SJCRH30 (cell line): ENCODE measurements at regions not wholly inside any gene's neighbourhood (a gene's known extent, or its start where the extent isn't known, plus 50 kb on each side); places are given as distances from the start of the nearest gene placed in this dataset.

Experiments used
- DNase-seq, 2 experiments: peaks; one replicate each; pipeline ENCODE4 v3.0.0-alpha.2; 2015 to 2020
- H3K27ac ChIP-seq: fragments of 250-450 bp; sonication (Bioruptor Pico); 2 replicates; pipeline ENCODE4 v1.5.1; 2020; ENCODE audit warnings: mild to moderate bottlenecking, moderate library complexity
- H3K27me3 ChIP-seq: fragments of 250-450 bp; sonication (Bioruptor Pico); 2 replicates; pipeline ENCODE4 v1.5.1; 2020; ENCODE audit warnings: mild to moderate bottlenecking, moderate library complexity
- H3K36me3 ChIP-seq: fragments of 250-450 bp; sonication (Bioruptor Pico); 2 replicates; pipeline ENCODE4 v1.5.1; 2020; ENCODE audit warnings: mild to moderate bottlenecking, moderate library complexity
- H3K4me1 ChIP-seq: fragments of 250-450 bp; sonication (Bioruptor Pico); 2 replicates; pipeline ENCODE4 v1.5.1; 2020; ENCODE audit warnings: mild to moderate bottlenecking, moderate library complexity
- H3K4me3 ChIP-seq: fragments of 250-450 bp; sonication (Bioruptor Pico); 2 replicates; pipeline ENCODE4 v1.5.1; 2020; ENCODE audit warnings: mild to moderate bottlenecking, moderate library complexity
- H3K9me3 ChIP-seq: fragments of 250-450 bp; sonication (Bioruptor Pico); replicated peaks from 2 replicates; pipeline ENCODE4 v1.5.1; 2020; ENCODE audit warnings: mild to moderate bottlenecking, moderate library complexity

DNA sequence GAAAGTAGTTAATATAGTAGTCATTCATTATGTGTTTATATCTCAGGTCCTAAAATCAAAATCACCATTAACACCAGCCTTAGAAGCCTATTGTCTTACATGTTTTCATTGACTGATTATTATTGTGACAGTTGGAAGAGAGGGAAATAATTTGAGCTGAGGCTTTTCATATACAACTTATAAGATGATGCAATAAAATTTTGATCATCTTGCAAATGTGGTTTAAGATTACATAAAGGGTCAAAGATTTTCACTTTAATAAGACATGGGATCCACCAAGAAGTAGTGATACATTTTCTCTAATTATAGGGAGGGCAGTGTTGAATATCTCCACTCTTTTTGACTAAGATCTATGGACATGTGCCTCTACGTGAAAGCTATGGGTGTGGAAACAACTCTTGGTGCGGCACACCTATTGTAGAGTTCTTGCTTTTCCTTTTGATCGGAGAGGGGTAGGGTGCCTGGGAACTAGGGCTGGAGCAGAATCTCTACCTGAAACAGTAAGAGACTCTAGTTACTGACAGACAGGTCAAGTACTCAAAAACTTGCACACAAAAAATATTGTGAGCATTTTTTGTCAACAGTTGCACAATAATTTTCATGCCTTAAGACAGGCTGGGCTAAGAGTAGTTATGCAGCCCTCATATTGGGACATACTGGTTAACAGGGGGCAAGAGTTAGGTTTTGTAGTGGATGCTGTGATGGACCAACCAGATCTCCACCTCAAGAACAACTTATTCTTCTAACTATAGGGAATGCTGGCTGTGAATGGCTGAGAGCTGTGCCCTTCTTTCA, 139.3 kb upstream of the FST start:
- Histone ChIP-seq H3K36me3 (no peaks in the 10 kb centered on the region), H3K4me1 (peaks cover 35% of the 10 kb centered on the region), H3K27ac (peak overlapping the region; percentile 74), H3K9me3 (no peaks in the 10 kb centered on the region), H3K27me3 (no peaks in the 10 kb centered on the region), H3K4me3 (no peak overlapping the region)
- no peak for DNase-seq

DNA sequence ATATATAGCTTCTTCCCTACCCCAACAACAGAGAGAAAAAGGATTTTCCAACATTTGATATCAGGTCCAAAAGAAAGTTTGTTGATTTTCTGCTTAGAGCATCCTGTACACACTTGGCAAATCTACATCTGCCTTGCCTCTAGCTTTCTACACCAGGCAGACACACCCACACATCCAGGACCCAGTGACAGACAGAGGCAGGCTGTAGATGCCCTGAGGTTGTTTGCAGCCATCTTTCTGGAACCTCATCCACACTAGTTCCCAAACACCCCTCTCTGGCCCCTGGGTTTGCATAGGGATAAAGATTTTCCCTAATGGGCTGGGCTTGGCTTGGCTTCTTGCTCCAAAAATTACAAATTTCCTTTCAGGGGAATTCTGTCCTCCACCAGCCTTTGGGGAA, 138.2 kb upstream of the FST start:
- Histone ChIP-seq H3K4me1 (peaks cover 35% of the 10 kb centered on the region), H3K27ac (no peak overlapping the region), H3K9me3 (no peaks in the 10 kb centered on the region), H3K36me3 (no peaks in the 10 kb centered on the region), H3K4me3 (no peak overlapping the region), H3K27me3 (no peaks in the 10 kb centered on the region)
- DNase-seq = peak; percentile 51 to 73

DNA sequence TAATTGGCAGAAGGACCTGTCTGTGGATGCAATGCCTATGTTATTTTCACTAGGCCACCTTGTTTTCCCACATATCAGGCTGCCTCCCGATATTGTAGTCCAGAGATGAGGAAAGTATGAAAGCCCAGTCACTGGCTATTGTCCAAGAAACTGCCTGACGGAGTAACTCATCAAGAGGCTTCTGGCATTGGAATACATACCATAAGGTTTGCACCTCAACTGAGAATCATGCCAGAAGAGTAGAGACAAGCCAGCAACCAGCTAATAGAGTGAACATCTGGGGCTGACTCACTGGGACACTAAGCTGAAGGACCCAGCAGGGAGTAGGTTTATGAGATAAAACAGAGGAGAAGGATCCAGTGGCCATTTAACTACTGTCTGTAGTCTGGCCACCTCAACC, 137.2 kb upstream of the FST start:
- Histone ChIP-seq H3K27me3 (no peaks in the 10 kb centered on the region), H3K4me1 (peaks cover 35% of the 10 kb centered on the region), H3K4me3 (no peak overlapping the region), H3K9me3 (no peaks in the 10 kb centered on the region), H3K36me3 (no peaks in the 10 kb centered on the region), H3K27ac (no peak overlapping the region)
- no peak for DNase-seq

DNA sequence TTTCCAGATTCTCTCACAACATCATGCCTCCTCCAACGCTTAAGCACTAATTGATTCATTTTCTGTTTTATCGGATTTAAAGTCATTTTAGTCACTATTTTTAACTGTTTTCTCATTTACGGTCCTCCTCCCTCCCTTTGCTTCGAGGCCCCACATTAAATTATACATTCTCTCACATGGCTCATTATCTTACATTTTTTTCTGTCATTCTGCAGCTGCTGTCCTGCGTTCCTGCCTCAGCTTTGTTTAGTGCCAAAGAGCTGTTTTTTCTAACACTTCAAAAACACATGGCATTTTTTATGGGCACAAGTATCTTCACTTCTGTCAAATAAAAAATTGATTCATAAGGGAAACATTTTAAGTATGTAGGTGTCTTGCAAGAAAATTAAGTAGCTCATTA, 130.1 kb upstream of the FST start:
- H3K36me3 ChIP-seq = no peaks in the 10 kb centered on the region
- H3K4me1 ChIP-seq = peaks cover 21% of the 10 kb centered on the region
- H3K27ac ChIP-seq = peak overlapping the region; percentile 64
- no peaks in the 10 kb centered on the region; the same call in 1 of the 2 replicates for H3K9me3 ChIP-seq
- peak in 1 of 2 experiments; percentile 64 for DNase-seq
- H3K4me3 ChIP-seq = no peak overlapping the region
- no peaks in the 10 kb centered on the region for H3K27me3 ChIP-seq

DNA sequence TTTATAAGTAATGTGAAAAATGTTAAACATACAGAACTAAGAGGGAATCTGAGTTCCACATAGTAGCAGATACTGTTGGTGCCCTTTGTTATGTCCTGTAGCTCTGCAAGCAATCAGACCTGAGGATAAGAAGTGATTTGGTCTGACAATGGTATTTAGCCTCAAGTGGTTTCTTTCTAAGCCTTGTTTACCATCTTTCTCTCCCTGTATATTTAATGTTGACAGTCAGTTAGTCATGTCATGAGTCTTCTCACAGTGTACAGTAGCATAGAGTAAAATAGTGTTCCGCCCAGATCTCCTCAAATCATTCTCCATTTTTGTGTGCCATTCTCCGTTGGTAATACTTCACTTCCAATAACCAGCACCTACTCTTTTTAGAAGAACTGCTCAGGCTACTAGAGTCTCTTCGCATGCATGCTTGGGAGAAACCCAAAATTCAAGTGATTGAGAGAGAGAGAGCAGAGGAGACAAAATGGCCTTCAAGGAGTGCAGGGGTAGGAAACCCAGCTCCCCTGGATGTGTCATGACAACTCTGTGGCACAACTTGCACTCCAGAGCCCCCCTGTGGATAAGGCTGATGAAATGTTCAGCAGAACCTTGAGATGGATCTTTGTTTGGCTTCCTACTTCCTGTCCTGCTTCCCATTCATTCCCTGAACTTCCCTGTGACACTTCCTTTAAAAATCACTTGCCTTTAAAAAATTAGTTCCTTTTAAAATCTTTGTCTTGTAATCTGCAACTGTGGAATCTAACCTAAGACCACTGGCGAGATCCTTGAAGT, 129.2 kb upstream of the FST start:
- peaks cover 25% of the 10 kb centered on the region for H3K4me1 ChIP-seq
- no peaks in the 10 kb centered on the region for H3K36me3 ChIP-seq
- H3K27me3 ChIP-seq = no peaks in the 10 kb centered on the region
- peak in 1 of 2 experiments; percentile 52 for DNase-seq
- H3K9me3 ChIP-seq = no peaks in the 10 kb centered on the region; the same call in 1 of the 2 replicates
- no peak overlapping the region for H3K4me3 ChIP-seq
- H3K27ac ChIP-seq = peak overlapping the region; percentile 64; the same call in 1 of the 2 replicates

DNA sequence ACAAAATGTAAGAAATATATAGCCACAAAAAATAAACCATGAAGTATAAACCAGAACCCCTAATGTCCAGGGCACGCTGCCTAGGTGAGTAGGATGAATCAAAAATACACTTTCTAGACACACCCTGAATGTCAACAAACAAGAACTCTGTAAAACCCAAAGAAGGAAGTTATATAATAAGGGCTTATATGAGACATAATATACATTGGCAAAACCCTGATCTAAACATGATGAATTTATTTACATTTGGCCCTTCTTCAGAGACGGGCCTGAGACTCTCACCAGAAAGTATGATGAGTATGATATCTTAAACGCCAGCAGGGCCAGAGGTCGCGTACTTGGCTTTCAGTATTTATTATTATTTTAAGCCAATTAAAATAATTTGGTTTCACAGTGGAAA, 125.1 kb upstream of the FST start:
- Histone ChIP-seq H3K27ac (no peak overlapping the region), H3K9me3 (peaks cover 3% of the 10 kb centered on the region)
- no peak for DNase-seq

DNA sequence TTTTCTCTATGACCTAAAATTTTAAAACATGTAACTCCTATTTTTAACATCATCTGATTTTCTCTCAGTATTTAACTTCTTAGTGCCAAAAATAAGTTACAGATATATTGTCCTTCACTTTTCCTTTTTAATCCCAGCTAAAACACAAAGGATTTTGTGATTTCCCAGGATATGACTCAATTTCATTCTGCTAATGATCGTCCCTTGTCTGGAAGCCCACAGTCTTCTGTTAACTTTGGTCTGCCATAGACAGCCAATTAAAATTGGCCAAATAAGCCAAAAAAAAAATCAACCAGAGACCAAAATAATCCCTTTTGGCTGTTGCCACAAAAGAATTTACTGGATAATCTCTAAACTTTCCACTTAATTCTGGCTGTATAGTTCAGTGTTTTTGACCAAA, 124.5 kb upstream of the FST start:
- H3K4me3 ChIP-seq = no peak overlapping the region
- peaks cover 3% of the 10 kb centered on the region for H3K9me3 ChIP-seq
- peaks cover 35% of the 10 kb centered on the region for H3K4me1 ChIP-seq
- H3K27ac ChIP-seq = no peak overlapping the region; the same call in 1 of the 2 replicates
- DNase-seq = no peak
- H3K27me3 ChIP-seq = no peaks in the 10 kb centered on the region
- no peaks in the 10 kb centered on the region for H3K36me3 ChIP-seq

More for the DNA sequence above, 125.1 kb upstream of the FST start:
- no peaks in the 10 kb centered on the region for H3K36me3 ChIP-seq
- peaks cover 35% of the 10 kb centered on the region for H3K4me1 ChIP-seq
- H3K4me3 ChIP-seq = no peak overlapping the region
- H3K27me3 ChIP-seq = no peaks in the 10 kb centered on the region

DNA sequence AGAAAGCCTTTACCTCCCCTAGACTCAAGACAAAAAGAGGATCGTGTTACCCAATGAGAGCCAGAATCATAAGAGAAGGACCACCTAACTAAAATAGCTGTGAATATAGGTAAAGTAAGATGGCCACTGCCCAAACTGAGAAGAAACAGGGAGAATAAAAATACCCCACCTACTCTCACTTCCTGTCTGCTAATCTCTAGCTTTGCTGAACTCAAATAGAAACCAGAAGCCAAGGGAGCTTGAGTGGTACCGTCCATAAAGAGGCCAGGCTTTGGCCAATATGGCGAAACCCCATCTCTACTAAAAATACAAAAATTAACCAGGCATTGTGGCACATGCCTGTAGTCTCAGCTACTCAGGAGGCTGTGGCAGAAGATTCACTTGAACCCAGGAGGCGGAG, 123.0 kb upstream of the FST start:
- DNase-seq = no peak
- Histone ChIP-seq H3K27ac (no peak overlapping the region), H3K27me3 (no peaks in the 10 kb centered on the region), H3K36me3 (no peaks in the 10 kb centered on the region), H3K4me3 (no peak overlapping the region), H3K9me3 (peaks cover 3% of the 10 kb centered on the region), H3K4me1 (peaks cover 38% of the 10 kb centered on the region)

DNA sequence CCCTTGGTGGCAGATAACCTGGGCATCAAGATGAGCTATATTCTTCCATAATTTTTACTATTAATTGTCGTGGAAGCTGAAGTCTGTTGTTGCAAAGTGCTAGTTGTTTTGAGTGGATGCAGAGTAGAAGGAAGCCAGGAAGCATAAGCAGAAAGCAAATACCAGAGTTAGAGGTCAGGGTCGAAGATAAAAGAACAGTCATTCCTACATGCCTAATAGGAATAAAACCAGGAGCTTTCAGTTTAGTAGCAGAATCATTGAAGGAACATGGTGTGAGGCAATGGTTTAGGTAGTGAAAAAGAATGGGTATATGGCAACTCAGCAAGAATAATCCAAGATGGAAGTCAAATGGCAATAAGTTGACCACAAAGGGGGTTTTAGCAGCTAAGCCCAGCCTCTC, 121.6 kb upstream of the FST start:
- no peak overlapping the region for H3K27ac ChIP-seq
- H3K4me1 ChIP-seq = peaks cover 38% of the 10 kb centered on the region
- no peaks in the 10 kb centered on the region for H3K27me3 ChIP-seq
- no peak for DNase-seq
- H3K9me3 ChIP-seq = peaks cover 3% of the 10 kb centered on the region
- no peak overlapping the region for H3K4me3 ChIP-seq
- no peaks in the 10 kb centered on the region for H3K36me3 ChIP-seq

DNA sequence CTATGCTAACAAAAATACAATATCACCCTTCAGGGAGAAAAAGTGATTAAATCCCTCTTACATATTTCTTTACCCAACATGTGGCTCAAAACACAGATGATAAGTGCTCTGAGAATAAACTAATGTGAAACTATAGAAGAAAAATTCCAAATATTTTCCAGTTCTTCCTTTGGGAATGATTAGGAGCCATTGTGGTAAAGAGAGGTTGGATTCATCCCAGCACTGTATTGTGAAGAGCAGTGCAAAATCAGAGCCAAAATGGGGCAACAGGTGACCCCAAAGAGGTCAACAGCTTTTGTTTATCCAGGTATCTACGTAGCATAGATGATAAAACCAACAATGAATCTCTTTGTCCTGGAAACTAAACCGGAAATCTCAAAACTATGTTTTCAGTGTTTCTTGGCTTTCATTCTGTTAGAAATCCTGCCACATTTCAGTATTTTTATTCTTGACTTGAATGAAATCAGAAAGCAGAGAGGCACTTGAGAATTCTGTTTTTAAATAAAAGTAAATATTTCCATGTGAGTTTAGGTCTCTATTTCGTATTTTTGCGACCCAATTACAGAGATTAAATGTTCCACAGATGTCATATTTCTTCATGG, 120.4 kb upstream of the FST start:
- no peak overlapping the region for H3K4me3 ChIP-seq
- H3K36me3 ChIP-seq = no peaks in the 10 kb centered on the region
- no peaks in the 10 kb centered on the region for H3K27me3 ChIP-seq
- DNase-seq = peak in 1 of 2 experiments; percentile 25
- H3K27ac ChIP-seq = peak overlapping the region; percentile 40
- H3K9me3 ChIP-seq = peaks cover 3% of the 10 kb centered on the region
- peaks cover 38% of the 10 kb centered on the region for H3K4me1 ChIP-seq

DNA sequence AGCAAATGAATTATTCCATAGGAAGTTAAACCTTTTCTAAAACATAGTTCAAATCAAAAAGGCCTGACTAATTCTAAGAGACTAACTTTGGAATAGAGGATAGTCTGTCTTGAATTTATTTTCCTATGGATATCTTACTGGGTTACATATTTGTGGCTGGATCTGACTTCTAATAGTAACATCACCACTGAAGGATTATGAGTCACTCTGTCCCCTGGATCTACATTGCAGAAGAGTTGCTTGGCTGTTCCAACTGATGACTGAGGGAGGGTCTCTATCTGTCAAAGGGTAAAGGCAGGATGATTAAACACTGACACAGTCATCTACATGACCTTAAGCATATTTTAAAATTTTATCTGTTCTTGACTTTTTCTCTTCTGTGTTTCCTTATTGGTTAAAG, 119.6 kb upstream of the FST start:
- peaks cover 3% of the 10 kb centered on the region; the same call in 1 of the 2 replicates for H3K9me3 ChIP-seq
- no peak overlapping the region for H3K4me3 ChIP-seq
- H3K27me3 ChIP-seq = no peaks in the 10 kb centered on the region
- peak overlapping the region; percentile 40 for H3K27ac ChIP-seq
- peak in 1 of 2 experiments; percentile 38 for DNase-seq
- H3K36me3 ChIP-seq = no peaks in the 10 kb centered on the region
- H3K4me1 ChIP-seq = peaks cover 38% of the 10 kb centered on the region

DNA sequence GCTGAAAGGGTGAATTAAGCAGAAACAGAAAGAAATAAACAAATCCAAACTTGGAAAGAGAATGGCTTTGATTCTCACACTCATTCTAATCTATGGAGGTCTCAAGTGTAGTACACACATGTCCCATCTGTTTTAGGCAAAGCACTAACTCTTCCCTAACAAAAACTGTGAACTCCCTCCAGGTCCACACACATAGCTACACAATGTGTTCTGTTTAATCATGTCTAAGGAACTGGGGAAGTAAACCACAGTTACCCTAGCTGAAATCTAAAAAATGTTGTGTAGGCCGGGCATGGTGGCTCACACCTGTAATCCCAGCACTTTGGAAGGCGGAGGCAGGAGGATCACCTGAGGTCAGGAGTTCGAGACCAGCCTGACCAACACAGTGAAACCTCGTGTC, 118.7 kb upstream of the FST start:
- 0 out of 2 replicates have a peak, but pooled peaks cover 3% of the 10 kb centered on the region for H3K9me3 ChIP-seq
- H3K27ac ChIP-seq = no peak overlapping the region
- peaks cover 29% of the 10 kb centered on the region for H3K4me1 ChIP-seq
- no peak overlapping the region for H3K4me3 ChIP-seq
- H3K36me3 ChIP-seq = no peaks in the 10 kb centered on the region
- no peak for DNase-seq
- no peaks in the 10 kb centered on the region for H3K27me3 ChIP-seq

DNA sequence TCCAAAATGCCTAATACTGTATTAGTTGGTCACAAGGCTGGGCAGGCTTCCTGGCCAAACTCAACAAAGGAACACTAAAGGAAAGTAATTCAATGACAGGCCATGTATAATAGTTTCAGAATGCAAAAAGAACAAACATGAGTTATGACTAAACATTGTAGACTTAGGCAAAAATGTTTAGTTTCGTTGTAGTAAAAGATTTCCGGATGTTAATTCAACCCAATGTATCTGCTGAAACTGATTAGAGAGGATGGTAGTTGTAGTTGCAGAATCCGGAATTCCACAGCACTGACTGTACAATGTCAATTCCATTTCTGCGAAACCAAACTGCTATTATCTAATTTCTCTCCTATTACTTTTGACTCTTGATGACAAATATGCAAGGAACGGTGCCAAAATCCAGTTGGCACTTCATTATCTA, 117.9 kb upstream of the FST start:
- Histone ChIP-seq H3K27ac (no peak overlapping the region), H3K9me3 (0 out of 2 replicates have a peak, but pooled peaks cover 3% of the 10 kb centered on the region), H3K27me3 (no peaks in the 10 kb centered on the region), H3K4me1 (peaks cover 29% of the 10 kb centered on the region), H3K4me3 (no peak overlapping the region), H3K36me3 (no peaks in the 10 kb centered on the region)
- no peak for DNase-seq

DNA sequence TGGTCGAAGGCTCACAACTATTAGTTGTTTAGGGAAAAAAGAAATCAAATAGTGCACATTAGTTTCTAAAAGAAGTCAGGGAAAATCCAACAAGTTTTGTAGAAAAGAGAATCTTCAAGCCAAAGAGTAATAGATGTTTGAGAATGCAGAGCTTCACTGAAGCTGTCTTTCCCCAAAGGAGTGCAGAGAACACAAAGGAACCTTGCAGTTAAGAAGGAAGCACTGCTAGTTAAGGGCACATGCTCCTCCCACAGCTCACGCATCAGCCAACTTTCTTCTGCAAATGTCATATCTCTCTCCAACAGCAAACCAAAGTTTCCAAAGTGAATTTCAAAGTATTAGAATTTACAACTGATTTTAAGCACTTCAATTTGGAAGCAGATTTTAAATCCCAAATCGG, 116.4 kb upstream of the FST start:
- no peak overlapping the region for H3K4me3 ChIP-seq
- no peak overlapping the region for H3K27ac ChIP-seq
- no peaks in the 10 kb centered on the region for H3K27me3 ChIP-seq
- DNase-seq = no peak
- no peaks in the 10 kb centered on the region for H3K9me3 ChIP-seq
- H3K4me1 ChIP-seq = peaks cover 26% of the 10 kb centered on the region
- no peaks in the 10 kb centered on the region for H3K36me3 ChIP-seq

DNA sequence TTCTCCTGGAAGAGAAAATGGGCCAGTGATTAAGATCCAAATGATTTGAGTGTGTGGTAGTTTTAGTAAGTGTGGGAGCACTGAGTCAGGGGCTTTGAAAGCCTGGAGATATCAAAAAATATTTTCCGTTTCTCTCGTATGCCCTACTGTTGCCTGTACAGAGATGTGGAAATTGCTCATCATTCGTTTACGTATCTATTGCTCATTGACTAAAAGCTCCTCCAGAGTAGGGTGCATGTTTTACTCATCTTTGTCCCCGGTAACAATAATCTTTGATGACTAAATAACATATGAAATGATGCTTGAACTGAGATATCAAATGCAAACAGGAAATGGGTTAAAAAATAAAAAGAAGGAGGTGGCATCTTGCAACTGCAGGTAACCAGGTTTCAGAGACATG, 114.2 kb upstream of the FST start:
- H3K9me3 ChIP-seq = no peaks in the 10 kb centered on the region; the same call in 1 of the 2 replicates
- no peak for DNase-seq
- no peak overlapping the region for H3K27ac ChIP-seq
- H3K4me3 ChIP-seq = no peak overlapping the region
- H3K4me1 ChIP-seq = peaks cover 4% of the 10 kb centered on the region
- H3K36me3 ChIP-seq = no peaks in the 10 kb centered on the region
- H3K27me3 ChIP-seq = no peaks in the 10 kb centered on the region
